Stimulated activated effector memory CD8-positive, alpha-beta T cell treated with anti-CD3 and anti-CD28 coated beads, Interleukin-12 subunit alpha, Interleukin-12 subunit beta, amount 100 ng/mL, for 72 hours (primary cell): ENCODE measurements at regions not wholly inside any gene's neighbourhood (a gene's known extent, or its start where the extent isn't known, plus 50 kb on each side); places are given as distances from the start of the nearest gene placed in this dataset.

ENCODE experiments used
- ATAC-seq: fragments of 150-1000 bp; cut with Tn5 transposase; 2 replicates; pipeline ENCODE4 v1.10.0; 2021
- DNase-seq, 2 donors: peaks; one replicate each; pipeline ENCODE4 v3.0.0; 2021 to 2022; ENCODE audit warnings: low spot score in 2 of 2
- H3K27ac Mint-ChIP-seq: one replicate; pipeline ENCODE4 v1.8.0; 2022; ENCODE audit warnings: mild to moderate bottlenecking, mixed read lengths
- H3K36me3 Mint-ChIP-seq: one replicate; pipeline ENCODE4 v1.8.0; 2022; ENCODE audit warnings: mild to moderate bottlenecking, mixed read lengths
- H3K4me1 Mint-ChIP-seq: one replicate; pipeline ENCODE4 v1.8.0; 2022; ENCODE audit warnings: mixed read lengths
- H3K4me3 Mint-ChIP-seq: one replicate; pipeline ENCODE4 v1.8.0; 2022; ENCODE audit warnings: mild to moderate bottlenecking, mixed read lengths
- H3K9me3 Mint-ChIP-seq: one replicate; pipeline ENCODE4 v1.8.0; 2022; ENCODE audit warnings: mixed read lengths

DNA sequence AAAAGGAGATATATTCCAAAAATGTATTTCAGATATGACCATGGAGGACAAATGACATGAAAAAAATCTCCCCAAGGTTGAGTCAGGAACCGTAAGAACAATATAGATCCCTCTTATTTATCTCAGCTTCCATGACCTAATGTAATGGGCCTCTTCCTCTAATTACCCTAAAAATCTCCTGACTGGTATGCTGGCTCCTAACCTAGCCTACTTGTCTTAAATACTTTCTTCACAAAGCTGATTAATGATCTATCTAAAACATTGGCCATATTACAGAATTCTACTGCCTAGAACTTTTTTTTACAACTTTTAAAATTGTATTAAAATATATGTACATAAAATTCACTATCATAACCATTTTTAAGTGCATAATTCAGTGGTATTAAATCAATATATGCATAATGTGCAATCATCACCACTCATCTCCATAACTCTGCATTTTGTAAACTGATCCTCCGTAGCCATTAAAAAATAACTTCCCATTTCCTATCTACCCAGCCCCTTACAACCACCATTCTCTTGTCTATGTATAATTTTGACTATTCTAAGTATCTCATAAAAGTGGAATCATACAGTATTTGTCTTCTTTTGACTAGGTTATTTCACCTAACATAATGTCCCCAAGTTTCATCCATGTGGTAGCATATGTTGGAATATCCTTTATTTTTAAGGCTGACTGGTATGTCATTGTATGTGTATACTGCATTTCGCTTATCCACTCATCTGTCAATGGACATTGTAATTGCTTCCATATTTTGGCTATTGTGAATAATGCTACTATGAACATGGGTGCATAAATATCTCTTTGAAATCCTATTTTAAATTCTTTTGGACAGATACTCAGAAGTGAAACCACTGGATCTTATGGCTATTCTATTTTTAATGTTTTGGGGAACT, 464.6 kb downstream of the ADAMTS20 start:
- Mint-ChIP-seq H3K27ac (no peak overlapping the region), H3K36me3 (no peaks in the 10 kb centered on the region), H3K4me3 (no peak overlapping the region), H3K4me1 (no peaks in the 10 kb centered on the region), H3K9me3 (peaks cover 21% of the 10 kb centered on the region)
- ATAC-seq (no peak), DNase-seq (no peak)

DNA sequence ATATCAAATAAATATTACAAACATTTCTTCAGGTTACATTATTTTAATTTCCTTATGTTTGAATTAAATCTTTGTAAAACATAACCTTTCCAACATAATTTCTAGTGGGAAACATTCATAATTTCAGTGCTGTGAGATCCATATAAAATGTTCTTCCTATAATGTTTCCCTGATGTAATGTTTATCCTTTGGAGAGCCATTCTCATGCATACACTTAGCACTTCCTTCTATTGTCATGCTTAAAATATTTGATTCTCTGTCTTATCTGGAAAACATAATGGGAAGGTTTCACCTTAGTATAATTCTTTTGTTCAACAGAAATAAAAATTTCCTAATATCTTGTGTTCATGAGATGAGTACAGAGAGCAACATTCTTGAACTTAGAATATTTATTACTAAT, 472.5 kb downstream of the ADAMTS20 start:
- no peak for ATAC-seq
- Mint-ChIP-seq H3K4me1 (no peaks in the 10 kb centered on the region), H3K27ac (no peak overlapping the region), H3K4me3 (no peak overlapping the region), H3K9me3 (peaks cover 10% of the 10 kb centered on the region), H3K36me3 (no peaks in the 10 kb centered on the region)
- no peak for DNase-seq

DNA sequence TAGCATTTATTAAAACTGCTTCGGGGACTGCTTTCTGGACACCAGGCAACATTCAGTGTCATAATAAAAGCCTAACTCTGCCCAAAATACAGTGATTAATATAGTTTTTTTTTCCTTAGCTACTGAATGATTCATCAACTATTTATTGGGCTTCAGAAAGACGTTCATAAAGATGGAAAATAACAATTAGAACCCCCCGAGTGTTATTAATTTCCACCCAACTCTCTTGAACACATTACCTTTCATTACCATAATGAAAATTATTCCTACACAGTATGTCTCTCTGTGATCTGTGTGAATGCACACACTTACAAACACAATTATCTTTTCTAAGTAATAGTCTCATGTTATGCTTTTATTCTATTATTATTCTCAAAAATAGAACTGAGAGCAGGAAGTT, 473.0 kb downstream of the ADAMTS20 start:
- no peak overlapping the region for H3K4me3 Mint-ChIP-seq
- ATAC-seq (no peak), DNase-seq (no peak)
- H3K9me3 Mint-ChIP-seq, result peaks cover 7% of the 10 kb centered on the region
- no peaks in the 10 kb centered on the region for H3K4me1 Mint-ChIP-seq
- no peaks in the 10 kb centered on the region for H3K36me3 Mint-ChIP-seq
- no peak overlapping the region for H3K27ac Mint-ChIP-seq

DNA sequence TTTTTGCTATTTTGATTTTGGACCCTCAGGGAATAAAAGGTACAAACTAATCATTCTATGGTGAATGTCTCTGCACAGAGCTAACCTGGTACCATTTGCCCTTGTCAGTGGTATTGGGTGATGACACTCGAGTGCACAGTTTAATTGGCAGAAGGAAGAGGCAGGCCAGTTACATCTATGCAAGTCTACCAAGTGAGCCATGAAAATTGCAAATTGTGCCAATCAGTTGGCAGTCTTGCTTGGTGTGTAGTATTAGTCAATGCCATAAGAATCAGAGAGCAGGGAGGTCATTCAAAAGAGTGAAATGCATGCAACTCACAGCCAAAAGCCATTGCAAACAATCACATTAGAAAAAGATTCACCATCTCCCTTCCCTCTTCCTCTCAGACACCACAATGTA, 479.6 kb downstream of the ADAMTS20 start:
- no peaks in the 10 kb centered on the region for H3K36me3 Mint-ChIP-seq
- no peak overlapping the region for H3K27ac Mint-ChIP-seq
- DNase-seq, result no peak

DNA sequence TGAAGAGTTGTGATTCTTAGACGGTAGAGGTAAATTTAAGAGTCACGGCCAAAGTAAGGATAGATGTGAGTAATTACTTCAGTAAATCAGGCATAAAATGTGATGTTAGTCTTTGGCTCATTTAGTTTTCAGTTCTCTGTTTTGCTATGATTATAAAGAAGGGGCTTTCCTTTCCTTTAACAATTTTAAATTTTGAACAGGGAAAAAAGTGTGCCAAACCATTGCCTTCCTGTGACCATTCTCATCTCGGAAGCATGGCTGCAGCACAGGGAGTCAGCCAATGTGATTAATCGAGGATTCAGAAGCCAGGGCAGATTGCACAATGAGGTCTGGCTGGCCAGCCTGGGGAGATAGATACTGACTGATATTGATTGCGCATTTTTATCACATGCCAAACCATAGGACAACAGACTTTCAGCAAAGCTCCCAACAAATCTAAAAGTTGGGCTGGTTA, 480.2 kb upstream of the PRICKLE1 start:
- no peak for DNase-seq
- Mint-ChIP-seq H3K27ac (no peak overlapping the region), H3K36me3 (no peaks in the 10 kb centered on the region), H3K4me1 (no peaks in the 10 kb centered on the region), H3K4me3 (no peak overlapping the region), H3K9me3 (peaks cover 16% of the 10 kb centered on the region)
- no peak for ATAC-seq

More for the DNA sequence above, 479.6 kb downstream of the ADAMTS20 start:
- H3K4me1 Mint-ChIP-seq, result no peaks in the 10 kb centered on the region
- H3K9me3 Mint-ChIP-seq, result peaks cover 6% of the 10 kb centered on the region
- H3K4me3 Mint-ChIP-seq, result no peak overlapping the region
- ATAC-seq, result no peak

DNA sequence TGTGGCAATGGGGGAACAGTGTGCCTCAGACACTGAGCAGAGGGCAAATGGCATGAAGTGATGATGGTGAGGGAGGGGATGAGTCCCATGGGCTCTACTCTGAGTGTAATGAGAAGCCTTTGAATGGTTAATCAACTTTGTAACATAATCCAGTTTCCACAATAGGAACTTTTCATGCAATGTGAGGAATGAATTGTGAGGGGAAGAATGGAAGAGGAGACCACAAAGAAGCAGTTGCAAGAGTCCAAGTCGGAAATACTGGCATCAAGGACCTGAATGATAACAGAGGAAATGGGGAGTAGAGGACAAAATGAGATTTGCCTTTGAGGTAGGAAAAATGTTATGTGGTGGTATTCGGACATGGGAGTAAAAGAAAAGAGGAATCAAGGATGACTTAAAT, 476.9 kb upstream of the PRICKLE1 start:
- ATAC-seq (no peak), DNase-seq (no peak)
- Mint-ChIP-seq H3K4me1 (no peaks in the 10 kb centered on the region), H3K27ac (no peak overlapping the region), H3K9me3 (peaks cover 17% of the 10 kb centered on the region), H3K36me3 (no peaks in the 10 kb centered on the region), H3K4me3 (no peak overlapping the region)

DNA sequence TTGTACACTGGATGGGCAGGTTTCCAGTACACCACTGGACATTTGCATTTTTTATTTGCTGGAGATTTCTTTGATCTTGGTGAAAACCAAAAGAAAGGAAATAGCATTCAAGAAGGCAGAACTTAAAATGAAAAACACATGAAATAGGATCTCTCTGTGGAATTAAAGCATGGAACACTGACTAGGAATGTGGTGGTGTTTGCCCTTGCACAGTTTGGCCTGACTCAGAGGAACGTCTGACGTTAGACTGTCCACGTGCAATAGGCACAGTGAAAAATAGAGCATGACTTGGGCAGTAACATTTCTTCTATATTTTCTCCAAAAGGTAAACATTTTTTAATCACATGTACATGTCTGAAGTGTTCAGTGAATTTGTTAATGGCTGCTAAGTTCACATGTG, 474.1 kb upstream of the PRICKLE1 start:
- Mint-ChIP-seq H3K4me3 (no peak overlapping the region), H3K27ac (no peak overlapping the region), H3K36me3 (no peaks in the 10 kb centered on the region), H3K9me3 (peaks cover 18% of the 10 kb centered on the region), H3K4me1 (no peaks in the 10 kb centered on the region)
- ATAC-seq (no peak), DNase-seq (no peak)

DNA sequence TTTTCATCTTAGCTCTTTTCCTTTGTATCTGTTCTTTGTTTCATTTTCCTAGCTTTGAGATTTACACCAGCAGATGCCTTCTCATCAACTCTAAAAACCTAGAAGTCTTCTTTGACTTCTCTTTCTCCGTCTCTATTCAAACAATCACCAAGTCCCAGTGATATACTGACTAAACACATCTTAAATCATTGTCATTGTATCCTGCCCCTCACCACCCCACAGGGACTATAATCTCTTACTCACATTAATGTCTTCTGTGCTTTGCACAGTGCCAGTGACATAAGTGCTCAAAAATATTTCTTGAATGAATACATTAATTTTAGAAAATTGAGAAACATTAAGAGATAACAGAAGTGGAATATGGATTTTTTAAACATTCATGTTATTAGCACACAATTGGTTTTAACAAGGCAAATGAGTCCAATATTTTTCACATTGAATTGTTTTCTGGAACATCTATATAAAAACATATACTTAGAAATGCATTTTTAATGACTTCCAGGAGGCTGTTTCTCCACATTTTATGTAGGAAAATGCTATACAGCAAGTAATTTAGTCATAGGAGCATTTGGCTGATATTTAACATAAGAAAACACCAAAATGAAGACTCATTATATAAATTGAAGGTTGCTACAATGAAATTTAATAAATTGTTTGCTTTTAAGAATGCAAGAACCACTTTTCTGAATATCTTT, 472.8 kb upstream of the PRICKLE1 start:
- H3K4me3 Mint-ChIP-seq, result no peak overlapping the region
- no peak for ATAC-seq

DNA sequence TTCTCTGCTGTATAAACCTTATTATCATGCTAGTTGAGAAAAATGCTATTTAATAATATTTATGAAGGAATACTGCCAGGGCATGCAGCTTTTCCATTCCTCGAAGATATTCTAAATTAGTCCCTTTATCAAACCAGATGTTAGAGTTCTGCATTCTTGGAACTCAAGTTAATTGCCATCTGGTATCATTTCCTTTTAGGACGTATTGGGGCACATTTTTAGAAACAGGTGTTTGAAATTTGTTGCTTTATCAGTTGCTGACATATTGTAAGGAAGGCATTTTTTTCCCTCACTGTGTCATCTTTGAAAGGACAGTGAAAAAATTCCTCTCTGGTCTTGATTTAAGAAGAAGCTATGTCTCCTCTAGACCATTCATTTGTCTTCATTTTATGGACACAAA, 471.2 kb upstream of the PRICKLE1 start:
- Mint-ChIP-seq H3K4me1 (no peaks in the 10 kb centered on the region), H3K9me3 (peaks cover 11% of the 10 kb centered on the region), H3K27ac (no peak overlapping the region), H3K36me3 (no peaks in the 10 kb centered on the region), H3K4me3 (no peak overlapping the region)
- DNase-seq, result no peak
- ATAC-seq, result no peak

More for the DNA sequence above, 472.8 kb upstream of the PRICKLE1 start:
- Mint-ChIP-seq H3K4me1 (no peaks in the 10 kb centered on the region), H3K27ac (no peak overlapping the region), H3K9me3 (peaks cover 18% of the 10 kb centered on the region), H3K36me3 (no peaks in the 10 kb centered on the region)
- no peak for DNase-seq

DNA sequence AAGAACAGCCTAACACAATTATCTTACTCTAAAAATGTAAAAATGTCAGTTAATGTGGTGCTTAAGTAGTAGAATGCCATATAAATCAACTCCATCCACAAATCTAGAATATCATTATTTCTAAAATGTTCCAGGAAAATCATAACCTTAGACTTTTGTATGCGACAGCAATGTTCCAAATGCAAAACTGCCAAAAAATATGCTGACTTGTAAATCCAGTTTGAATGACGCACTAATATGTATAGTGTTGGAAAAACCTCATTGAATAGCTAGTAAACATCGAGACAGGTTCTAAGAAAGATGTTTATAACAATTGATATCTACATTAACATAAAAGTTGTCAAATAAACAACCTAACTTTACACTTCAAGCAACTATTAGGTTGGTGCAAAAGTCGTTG, 469.1 kb upstream of the PRICKLE1 start:
- no peak for DNase-seq
- Mint-ChIP-seq H3K36me3 (no peaks in the 10 kb centered on the region), H3K9me3 (peaks cover 11% of the 10 kb centered on the region), H3K4me3 (no peak overlapping the region), H3K27ac (no peak overlapping the region), H3K4me1 (no peaks in the 10 kb centered on the region)
- ATAC-seq, result no peak

DNA sequence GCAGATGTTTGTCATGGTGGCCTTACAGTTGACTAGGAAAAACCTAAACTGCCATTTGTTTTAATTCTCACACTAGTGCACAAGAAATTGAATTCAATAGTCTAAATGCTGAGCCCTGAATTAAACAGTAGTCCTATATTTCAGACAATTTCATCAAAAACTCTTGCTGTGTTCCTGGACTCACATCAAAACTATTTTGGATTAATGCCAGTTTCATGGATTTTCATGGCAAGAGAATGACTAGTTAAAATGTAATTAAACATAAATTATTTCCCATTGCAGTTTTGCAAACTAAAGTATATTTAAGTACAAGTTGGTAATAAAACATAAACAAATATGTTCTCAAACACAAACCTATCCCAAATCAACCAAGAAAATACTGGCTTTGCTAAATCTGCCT, 468.0 kb upstream of the PRICKLE1 start:
- Mint-ChIP-seq H3K27ac (no peak overlapping the region), H3K4me3 (no peak overlapping the region), H3K4me1 (no peaks in the 10 kb centered on the region), H3K9me3 (peaks cover 11% of the 10 kb centered on the region), H3K36me3 (no peaks in the 10 kb centered on the region)
- DNase-seq (no peak), ATAC-seq (no peak)

DNA sequence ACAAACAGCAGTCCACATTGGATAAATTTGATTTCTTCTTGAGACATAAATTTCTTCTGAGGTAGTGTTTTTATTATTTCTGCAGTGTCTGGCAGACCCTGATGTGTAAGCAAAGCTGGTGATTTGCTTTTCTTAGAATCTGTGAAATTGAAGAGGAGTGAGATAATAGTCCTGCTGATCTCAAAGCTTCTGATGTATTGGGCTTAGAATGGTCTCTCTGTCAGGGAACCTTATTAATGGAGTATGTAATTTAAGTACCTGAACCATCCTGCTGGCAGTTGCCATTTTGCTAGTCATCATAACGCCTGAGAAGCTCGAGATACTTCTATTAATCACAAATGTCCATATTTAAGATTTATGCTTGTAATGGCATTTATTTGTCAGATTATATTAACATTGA, 464.5 kb upstream of the PRICKLE1 start:
- Mint-ChIP-seq H3K36me3 (no peaks in the 10 kb centered on the region), H3K27ac (no peak overlapping the region), H3K4me1 (no peaks in the 10 kb centered on the region), H3K4me3 (no peak overlapping the region), H3K9me3 (peaks cover 7% of the 10 kb centered on the region)
- ATAC-seq (no peak), DNase-seq (no peak)

DNA sequence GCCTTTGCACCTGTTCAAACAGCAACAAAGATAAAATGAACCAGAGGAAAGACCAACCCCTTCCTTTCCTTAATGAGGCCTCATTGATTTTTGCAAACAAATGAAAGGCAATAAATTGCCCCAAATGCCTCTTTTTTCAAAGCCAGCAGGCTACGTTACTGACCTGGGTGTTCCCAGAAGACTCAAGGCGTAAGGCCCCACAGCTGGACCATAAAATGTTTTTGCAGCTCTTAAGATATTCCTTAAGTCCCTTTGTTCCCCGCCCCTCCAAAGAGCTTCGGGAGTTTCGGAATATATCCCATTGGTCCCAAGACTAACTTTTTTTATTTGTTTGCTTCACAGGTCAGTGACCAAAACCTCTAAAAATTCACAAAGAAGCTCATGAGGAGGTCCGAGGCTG, 462.9 kb upstream of the PRICKLE1 start:
- DNase-seq, result no peak
- H3K36me3 Mint-ChIP-seq, result no peaks in the 10 kb centered on the region
- no peak for ATAC-seq
- H3K27ac Mint-ChIP-seq, result no peak overlapping the region
- no peak overlapping the region for H3K4me3 Mint-ChIP-seq
- no peaks in the 10 kb centered on the region for H3K4me1 Mint-ChIP-seq
- H3K9me3 Mint-ChIP-seq, result peaks cover 7% of the 10 kb centered on the region

DNA sequence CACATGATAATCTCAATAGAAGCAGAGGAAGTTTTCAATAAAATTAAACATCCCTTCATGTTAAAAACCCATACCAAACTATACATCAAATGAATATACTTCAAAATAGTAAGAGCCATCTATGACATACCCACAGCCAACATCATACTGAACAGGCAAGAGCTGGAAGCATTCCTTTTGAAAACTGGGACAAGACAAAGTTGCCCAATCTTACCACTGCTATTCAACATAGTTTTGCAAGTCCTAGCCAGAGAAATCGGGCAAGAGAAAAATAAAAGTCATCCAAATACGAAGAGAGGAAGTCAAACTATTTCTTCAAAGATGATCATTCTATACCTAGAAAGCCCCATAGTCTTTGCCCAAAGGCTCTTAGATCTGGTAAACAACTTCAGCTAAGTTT, 454.7 kb upstream of the PRICKLE1 start:
- DNase-seq (no peak), ATAC-seq (no peak)
- Mint-ChIP-seq H3K4me3 (no peak overlapping the region), H3K9me3 (peaks cover 3% of the 10 kb centered on the region), H3K4me1 (no peaks in the 10 kb centered on the region), H3K36me3 (no peaks in the 10 kb centered on the region), H3K27ac (no peak overlapping the region)

DNA sequence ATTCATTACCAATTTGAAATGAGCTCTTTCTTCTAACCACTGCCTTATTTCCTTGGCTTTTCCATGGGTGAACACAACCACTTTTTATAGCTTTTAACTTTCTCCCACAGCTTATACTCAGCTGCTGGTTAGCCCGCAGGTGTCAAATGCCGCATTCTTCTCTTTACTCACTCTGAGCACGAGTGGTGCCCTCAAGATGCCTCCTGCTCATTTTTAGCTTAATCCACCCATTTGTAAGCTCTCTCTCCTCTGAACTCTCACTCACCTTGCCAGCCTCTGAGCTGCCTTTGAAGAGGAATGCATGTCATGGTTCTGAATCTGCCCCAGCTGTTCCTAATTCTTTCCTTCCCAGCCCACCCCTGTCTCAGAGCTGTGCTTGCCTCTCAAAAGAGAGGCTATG, 449.4 kb upstream of the PRICKLE1 start:
- peaks cover 14% of the 10 kb centered on the region for H3K9me3 Mint-ChIP-seq
- H3K36me3 Mint-ChIP-seq, result no peaks in the 10 kb centered on the region
- no peak overlapping the region for H3K4me3 Mint-ChIP-seq
- DNase-seq (no peak), ATAC-seq (no peak)
- H3K27ac Mint-ChIP-seq, result no peak overlapping the region
- no peaks in the 10 kb centered on the region for H3K4me1 Mint-ChIP-seq

DNA sequence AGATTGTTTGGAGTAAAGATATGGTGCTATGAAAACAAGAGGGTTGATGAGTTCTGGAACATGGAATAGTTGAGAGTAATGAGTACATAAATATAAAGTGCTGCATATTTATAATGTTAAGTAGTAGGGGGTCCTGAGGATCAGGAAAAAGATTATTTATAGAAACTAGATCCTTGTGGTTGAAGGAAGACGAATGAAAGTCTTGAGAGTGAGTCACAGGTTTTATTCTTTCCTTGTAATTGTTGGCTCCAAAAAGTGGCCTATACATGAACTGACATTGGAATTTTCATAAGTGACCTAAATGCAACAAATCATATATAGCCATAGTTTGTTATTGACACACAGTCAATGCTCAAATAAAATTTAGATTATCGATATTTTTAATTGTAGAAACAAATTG, 440.4 kb upstream of the PRICKLE1 start:
- Mint-ChIP-seq H3K4me3 (no peak overlapping the region), H3K9me3 (peaks cover 17% of the 10 kb centered on the region), H3K27ac (no peak overlapping the region), H3K4me1 (no peaks in the 10 kb centered on the region), H3K36me3 (no peaks in the 10 kb centered on the region)
- DNase-seq (no peak), ATAC-seq (no peak)
